ENCODE measurements at regions not wholly inside any gene's neighbourhood (a gene's known extent, or its start where the extent isn't known, plus 50 kb on each side); places are given as distances from the start of the nearest gene placed in this dataset.
A peak's percentile ranks its signal among the peaks of the same experiment; 100 is the strongest.

DNA sequence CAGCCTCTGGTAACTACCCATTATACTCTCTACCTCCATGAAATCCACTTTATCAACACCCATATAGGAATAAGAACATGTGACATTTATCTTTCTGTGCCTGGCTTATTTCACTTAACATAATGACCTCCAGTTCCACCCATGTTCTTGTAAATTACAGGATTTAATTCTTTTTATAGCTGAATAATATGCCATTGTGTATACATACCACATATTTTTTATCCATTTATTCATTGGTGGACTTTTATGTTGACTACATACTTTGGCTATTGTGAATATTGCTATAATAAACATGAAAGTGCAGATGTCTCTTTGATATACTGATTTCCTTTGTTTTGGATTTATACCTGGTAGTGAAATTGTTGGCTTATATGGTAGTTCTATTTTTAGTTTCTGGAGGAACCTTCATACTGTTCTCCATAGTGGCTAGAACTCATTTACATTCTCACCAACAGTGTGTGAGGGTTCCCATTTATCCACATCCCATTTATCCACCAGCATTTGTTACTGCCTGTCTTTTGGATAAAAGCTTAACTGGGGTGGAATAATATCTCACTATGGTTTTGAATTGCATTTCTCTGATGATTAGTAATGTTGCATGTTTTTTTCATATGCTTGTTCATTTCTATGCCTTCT lies 473.4 kb downstream of the TBL1XR1 start:
- no peak for DNase-seq (ENCODE audit: low read depth)

DNA sequence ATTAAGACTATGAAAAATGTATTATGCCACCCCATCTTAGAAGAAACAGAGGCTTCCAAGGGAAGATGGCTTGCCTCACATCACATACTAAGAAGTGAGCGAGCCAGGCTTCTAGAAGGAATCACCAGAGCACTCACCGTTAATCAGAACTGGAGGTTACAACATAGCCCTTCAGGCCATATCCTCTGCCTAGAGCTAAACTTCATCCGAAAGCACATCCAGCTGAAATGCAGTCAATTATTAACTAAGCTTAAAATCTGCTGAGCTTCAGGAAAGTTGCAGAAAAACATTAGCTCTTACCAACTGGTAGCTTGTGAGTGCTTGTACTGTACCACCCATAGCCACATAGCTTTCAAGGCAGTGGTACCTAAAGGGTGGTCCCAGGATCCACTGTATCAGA lies 483.2 kb downstream of the TBL1XR1 start:
- no peak for DNase-seq (ENCODE audit: low read depth)

DNA sequence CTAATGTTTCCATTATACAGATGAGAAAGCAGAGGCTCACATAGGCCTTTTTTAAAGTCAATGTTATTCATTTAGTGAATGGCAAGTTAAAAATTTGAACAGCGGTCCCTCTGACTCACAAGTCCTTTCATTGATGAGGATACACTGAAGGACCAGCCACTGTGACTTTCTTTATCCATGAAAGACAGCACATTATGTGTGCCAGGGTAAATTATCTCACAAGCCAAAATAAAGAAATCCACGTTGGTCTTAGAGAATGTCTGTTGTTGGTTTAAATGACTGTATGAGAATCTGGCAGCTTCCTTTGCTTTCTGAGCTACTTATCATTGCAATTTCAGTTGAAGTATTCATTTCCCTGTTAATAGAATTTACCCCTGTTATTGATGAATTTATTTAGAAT lies 485.1 kb downstream of the TBL1XR1 start:
- DNase-seq (ENCODE audit: low read depth) = no peak

DNA sequence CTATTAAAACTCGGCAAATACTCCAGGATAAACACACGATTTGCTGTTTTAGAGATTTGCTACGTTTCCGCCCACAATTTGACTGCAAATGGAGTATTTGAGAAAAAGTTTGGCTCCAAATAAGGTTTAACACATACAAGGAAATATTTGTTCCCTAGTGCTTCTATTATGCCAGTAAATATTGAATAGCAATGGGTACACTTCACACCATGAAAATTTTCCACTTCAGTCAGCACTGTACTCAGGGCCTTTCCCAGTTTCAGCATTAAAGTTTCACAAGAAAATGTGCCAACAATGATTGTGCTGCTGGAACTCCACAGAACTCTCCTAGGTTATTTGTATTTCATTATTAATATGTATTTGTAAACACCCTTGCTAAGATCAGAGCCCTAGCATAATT lies 498.0 kb downstream of the TBL1XR1 start:
- no peak for DNase-seq (ENCODE audit: low read depth)

DNA sequence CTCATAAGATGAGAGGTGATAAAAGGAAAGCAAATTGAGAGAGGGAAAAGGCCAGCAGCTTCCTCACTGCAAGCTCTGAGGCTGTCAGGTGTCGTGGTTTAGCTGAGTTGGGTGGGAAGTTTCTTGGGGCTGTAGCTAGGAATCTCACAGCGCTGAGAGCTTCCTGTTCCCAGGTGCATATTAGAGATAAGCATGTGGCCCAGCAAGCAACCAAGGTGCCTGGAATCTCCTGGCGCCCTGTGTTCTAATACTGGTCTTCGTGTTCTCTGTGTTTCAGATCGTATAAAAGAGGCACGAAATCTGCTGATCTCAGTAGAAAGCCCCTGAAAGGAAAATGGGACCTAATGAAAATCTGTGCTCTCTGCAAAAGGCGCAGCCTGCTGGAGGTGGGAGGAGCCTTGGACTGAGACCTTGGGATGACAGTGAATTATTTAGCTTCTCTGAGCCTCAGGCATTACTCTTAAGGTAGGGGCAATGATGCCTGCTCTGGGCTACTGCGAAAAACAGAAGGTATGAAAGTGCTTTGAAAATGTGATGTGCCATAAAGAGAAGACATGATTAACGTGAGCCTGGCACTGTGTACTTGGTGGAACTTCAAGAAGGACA lies 499.9 kb downstream of the TBL1XR1 start:
- no peak for DNase-seq (ENCODE audit: low read depth)

DNA sequence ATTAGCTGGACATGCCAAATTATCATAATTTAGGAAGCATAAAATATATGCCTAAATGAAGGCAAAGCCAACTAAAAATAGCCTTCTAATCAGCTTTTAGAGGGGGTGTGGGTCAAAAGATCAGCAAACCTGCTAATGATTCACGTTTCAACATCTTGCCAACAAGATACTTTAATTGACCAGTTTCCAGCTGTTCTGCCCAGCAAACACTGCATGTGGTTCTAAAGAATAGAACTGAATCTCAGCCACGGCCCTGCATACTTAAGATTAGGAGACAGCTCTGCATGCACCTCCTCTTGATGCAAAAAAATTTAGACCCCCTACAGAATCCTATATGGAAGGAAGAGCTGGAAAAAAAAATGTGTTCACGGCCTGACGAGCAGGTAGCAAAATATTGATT lies 500.5 kb downstream of the TBL1XR1 start:
- DNase-seq (ENCODE audit: low read depth) = no peak

DNA sequence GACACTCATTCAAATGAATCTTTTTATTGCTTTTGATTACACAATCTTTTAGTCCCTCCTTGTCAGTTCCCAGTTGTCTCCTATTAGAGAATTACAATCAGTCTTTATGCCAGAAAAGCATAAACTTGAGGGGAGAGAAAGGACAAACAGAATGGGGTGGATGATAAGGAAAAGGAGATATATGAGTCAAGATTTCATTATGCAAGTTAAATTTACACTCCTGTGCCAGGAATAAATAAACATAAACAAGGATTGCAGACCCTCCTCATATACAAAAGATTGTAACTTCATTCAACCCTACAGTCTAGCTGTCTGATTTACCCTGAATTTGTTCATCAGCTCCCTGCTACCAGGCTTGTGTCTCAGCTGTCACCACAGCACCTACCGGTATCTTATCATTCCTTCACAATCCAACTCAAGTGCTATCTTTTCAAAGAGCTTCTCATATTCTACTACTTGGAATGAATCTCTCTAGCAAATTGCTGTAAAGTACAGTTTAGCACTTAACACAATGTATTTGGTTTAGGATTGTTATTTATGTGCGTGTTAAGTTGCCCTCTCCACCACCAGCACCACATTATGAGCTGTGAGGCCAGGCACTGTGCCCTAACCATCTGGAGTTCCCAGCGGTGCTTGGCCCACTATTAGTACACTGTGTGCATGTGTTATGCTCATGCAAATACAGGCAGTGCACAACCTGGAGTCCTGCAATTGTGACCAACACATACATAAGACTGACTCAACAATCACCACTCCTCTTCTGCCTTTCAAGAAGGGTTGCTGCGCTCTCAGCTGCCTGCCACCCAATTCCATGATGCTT lies 504.1 kb downstream of the TBL1XR1 start:
- DNase-seq (ENCODE audit: low read depth) = no peak

DNA sequence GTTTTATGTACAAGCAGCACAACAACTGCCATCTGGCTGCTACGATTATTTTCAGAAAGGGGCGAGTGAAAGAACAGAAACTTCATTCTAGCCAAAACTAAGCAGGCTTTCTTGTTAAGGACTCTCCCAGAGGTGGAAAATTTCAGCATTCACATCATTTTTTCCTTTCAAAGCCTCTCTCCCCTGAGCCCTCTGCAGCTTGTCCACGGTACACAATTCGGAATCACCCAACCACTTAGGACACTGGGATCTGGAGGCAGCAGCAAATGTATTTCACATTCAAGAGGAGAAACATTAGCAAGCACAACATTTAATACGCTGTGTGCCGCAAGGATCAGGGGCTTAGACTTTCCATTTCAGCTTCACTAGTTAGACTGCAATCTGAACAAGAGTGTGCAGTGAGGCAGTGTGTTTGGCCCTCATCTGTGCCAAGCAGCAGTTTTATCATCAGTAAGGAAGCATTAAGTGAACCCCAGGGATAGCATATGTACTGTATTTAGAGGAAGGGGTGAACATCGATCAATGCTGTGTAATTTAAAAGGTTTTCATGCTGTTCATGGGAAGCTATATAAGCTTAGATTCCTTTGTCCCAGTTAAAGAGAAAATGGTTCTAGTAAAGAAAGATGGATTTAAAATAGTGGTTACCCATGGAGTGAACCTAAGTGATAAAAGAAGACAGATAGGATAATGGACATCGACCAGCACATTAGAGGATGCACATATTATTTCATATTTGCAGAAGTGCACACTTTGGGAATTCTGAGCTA lies 504.9 kb downstream of the TBL1XR1 start:
- DNase-seq (ENCODE audit: low read depth) = no peak

DNA sequence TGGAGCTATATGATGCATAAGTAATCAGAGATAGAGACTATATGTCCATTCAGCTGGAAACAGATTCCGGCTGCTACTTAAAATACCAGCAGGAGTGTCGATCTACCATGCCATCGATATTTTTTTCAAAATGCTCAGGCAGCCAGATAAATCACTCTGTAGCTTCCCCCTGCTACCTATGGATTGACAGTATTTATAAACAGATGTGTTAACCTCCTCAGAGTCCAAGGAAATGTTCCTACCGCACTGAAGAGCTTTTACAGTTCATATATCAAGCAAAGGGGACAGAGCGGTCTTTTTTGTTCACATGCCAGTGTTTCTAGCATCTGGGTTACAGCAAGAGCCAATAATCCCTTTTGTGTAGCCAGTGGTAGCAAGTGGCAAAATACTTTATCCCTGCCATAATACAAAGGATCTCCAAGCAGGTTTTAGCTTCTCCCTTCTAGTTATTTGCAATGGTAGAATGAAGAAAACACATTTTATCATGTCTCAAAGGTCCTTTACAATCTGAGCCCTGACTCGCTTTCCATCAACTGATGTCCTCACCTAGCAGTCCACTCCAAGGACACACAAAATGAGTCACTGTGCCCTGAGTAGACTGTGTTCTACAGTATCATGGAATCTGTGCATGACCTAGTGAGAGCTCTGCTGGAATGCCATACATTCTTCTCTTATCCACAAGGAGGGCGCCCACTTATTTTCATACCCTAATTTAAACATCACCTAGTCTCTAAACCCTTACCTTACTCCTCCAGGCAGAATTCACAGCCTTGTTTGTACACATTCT lies 507.0 kb downstream of the TBL1XR1 start:
- peak; percentile 8 for DNase-seq (ENCODE audit: low read depth)

DNA sequence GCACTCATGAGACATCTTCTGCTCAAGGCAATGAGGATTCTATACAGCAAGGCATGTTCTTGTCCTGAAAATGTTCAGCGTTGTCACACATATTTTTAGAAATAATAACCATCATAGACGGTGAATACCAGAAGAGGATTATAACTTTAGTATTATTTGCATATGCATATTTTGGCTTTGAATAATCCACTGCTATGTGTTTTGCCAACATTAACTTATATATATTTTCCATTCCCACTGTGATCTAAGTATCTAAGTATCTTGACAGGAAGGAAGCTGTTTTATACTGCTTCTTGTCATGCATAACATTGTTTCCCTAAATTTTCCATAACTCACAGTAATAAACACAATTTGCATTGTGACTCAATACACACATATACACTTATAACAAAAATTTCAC lies 509.5 kb downstream of the TBL1XR1 start:
- no peak for DNase-seq (ENCODE audit: low read depth)

DNA sequence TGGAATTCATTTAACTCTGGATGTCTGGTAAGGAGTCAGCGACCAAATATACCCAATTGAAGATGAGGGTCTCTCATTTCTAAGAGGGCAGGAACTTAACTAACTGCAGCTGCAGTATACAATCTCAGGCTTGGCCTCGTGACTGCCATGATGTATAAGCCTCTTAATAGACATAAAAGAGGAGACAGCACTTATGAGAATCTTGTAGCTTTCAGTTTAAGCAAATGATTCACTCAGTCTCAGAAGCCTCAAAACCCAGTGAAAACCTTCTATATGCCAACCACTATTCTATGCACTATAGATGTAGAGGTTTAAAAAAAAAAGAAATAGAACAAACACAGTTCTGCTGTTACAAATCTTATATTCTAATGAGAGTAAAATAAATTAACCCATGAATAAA lies 513.9 kb downstream of the TBL1XR1 start:
- no peak for DNase-seq (ENCODE audit: low read depth)

DNA sequence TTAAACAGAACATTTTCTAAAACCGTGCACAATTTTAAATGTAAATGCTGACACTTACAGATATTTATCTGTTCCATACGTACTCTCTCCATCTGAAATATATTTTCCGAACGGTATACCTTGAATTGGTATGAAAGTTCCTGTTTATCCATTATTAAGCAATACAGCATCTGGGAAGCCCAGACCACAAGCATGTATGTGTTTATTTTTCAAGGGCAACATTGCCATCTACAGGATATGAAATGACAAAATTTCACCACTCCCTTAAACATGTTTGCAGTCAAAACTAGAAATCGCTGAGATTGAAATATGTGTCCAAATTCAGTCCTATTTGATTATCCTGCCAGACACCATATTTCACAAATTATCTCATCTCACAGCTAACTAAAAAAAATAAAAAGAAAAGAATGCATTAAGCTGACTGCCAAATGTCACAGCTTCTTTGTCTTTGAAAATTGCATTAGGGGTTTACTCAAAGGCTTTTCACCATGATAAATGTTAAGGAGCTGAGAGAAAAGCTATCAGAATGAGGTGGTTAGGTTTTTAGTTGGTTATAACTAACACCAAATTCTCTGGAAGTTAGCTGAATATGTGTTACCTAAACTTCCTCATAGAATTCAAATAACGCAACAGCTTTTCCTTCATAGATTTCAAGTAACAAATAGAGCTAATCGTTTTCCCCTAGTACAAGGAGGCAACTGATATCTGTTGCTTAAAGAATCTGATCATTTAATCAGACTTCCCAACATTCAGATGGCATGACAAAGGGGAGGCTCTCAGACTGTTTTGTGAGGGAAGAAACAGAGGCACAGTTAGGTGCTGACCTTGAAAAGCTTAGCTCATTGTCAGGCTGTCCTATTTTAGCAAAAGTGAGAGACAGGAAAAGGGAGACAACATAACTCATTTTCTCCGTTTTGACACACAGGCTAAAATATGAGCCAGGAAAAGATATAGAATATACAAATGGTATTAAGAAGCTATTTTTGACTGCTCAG lies 533.1 kb downstream of the TBL1XR1 start:
- DNase-seq (ENCODE audit: low read depth) = peak; percentile 74

DNA sequence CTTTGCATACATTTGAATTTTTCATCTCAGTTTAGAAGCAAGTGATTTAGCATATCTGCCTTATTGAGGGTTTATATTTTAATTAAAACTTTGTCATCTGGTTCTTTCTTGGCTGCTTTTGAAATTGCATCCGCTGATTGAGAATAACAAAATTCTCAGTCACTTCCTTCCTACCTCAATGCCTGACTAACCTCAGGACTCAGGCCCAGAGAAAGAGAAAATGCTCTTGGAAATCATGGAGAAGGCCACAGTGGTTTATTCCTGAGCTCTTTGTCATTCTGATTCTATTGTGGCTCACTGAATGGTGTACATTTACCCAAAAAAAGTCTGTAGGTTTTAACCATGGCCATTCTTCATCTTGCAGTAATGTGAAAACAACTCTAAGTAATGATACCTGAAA lies 533.9 kb downstream of the TBL1XR1 start:
- peak; percentile 58 for DNase-seq (ENCODE audit: low read depth)

DNA sequence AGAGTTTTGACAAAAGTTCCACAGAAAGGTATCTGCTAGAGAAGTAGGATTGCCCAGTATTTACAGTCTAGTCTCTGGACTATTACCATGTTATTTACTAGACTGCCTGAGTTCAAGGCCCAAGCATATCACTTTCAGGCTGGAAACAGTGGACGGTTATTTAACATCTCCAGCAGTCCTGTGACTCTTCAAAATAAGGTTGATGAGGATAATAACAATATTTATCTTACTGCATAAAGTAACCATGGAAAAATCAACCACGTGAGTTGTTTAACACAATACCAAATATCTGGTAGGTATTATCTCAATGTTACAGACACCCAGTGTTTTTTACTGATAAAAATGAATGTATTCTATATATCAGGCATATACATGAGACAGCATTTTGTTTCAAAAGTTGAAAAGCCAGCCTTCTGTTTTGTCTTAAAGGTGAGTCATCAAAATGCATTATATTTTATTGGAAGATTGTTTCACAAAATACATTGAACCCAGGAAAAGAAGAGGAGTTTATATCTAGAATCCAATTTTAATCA lies 535.8 kb downstream of the TBL1XR1 start:
- no peak for DNase-seq (ENCODE audit: low read depth)

DNA sequence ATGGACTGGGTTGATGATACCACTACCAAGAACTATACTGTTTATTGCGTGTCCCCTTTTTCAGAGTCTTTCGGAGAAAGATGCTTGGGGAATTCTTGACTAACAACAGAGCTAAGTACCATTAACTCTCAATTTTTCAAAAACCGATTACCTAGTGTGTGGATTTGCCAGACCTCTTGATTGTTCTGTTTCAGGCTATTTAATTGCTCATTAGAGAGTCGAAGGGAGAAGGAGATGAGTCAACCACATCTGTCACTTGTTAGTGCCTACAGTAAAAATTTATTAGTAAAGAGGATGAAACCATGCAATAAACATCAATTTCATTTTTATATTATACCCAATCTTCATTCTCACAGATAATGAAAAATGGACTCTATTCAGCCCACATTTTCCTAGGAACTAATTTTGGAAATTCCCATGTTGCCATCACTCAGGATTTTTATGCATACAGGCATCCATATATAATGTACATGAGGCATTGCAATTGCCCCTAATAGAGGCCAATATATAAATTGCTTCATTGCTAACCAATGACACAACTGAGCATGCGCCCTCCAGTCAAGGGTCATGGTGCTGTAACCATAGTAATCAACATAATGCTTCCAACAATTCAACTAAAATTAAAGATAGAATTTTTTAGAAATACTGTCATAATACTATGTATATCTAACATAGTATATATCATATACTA lies 541.7 kb downstream of the TBL1XR1 start:
- DNase-seq (ENCODE audit: low read depth) = peak; percentile 50

DNA sequence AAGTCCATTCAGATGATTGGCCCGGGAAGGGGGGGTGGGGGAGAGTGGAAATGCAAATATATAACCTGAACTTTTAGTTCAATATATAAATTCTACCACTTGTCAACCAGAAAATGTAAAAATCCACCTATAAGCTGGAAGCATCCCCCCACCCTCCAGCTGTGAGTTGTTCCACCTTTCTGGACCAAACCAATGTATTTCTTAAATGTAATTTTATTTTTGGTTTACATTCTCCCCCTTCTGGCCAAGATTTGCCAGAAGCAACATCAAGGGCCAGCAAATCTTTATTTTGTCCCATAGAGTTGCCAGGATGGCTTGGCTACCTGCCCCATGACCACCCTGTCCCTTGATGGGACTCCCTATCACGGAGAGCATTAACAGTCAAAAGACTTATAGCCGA lies 545.7 kb downstream of the TBL1XR1 start:
- DNase-seq (ENCODE audit: low read depth) = peak; percentile 18

DNA sequence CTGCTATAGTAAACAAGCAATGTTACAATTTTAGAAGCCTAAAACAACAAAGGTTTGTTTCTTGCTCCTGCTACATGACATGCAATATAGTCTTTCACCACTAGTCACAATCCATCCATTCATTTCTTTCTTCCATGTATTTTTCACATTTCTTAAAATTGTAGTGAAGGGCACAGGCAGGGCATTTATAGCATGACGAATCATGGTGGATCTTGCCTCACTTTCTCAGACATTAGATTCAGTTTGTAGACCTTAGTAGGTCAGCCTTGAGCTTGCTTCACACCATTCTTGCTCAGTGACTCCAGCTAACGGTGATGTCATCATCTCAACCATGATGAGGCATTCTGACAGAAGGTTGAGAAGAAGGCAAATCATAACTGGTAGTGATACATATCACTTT lies 546.8 kb downstream of the TBL1XR1 start:
- DNase-seq (ENCODE audit: low read depth) = peak; percentile 61

DNA sequence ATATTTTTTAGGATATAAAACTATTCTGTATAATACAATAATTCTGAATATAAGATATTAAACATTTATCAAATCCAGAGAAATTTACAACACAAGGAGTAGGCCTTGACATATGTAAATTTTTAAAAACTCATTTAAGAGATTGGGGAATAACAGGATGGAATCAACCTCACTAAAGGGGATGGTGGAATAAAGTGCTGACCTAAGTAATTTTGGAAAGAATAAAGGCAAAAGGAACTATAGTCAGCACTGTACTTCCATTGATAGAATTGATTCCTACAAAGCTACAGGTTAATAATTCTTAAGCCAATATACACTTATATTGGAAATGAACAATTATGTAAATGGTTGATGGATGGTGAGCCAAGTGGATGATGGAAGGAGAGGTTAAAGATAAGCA lies 549.3 kb downstream of the TBL1XR1 start:
- no peak for DNase-seq (ENCODE audit: low read depth)

DNA sequence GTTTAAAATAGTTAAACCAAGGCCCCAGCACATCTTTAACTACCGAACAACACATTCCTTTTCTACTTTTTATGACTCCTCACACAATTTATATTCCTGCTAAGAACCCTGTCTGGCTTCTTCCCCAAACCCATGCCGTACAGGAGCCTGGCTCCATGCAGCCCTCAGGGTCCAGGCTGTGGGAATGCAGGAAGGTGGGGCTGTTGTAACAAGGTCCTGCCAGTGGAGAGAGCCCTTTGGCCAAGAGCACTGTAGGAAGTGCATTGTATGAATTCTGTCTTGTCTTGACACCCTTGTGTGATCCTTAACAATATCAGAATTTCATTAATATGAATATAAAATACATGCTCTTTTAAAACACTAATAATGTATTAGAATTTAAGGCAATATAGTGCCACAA lies 563.8 kb downstream of the TBL1XR1 start:
- DNase-seq (ENCODE audit: low read depth) = peak; percentile 32
